GM21423 (cell line): ENCODE measurements at regions not wholly inside any gene's neighbourhood (a gene's known extent, or its start where the extent isn't known, plus 50 kb on each side); places are given as distances from the start of the nearest gene placed in this dataset.

Source experiments
- ATAC-seq: cut with Tn5 transposase; IDR thresholded peaks from one replicate; pipeline ENCODE4 v1.9.1; 2021; ENCODE audit warnings: mild to moderate bottlenecking, moderate library complexity; ENCODE audit not compliant: unreplicated experiment

DNA sequence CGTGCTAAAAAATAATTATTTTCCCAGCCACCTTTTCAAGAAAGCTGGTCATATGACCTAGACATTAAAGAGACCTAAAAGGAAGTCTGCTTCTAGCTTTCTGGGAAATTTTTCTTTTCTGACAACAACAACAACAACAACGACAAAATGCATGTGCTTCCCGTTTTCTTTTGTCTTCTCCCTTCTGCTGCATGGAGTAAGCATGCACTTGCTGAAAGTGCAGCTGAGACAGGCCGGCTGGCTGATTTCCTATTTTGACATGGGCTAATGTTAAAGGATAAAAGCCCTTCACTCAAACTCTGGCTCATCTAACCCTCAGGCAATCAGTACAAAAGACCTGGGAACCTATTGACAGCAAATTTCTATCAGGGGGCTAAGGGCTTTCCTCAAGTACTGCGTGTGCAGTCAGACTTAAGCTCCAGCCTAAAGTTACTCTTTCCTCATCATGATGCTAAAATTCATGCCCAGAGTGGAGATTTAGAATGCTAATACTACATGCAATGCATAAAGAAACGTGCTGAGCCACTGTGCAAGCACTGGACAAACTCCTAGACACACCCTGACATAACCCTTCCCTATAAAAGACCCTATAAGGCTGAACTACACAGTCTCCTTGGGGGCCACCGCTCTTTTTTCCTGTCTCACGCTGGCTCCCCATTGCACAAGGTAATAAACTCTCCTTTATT is 811.1 kb downstream of the UQCRFS1 start:
- no peak for ATAC-seq

DNA sequence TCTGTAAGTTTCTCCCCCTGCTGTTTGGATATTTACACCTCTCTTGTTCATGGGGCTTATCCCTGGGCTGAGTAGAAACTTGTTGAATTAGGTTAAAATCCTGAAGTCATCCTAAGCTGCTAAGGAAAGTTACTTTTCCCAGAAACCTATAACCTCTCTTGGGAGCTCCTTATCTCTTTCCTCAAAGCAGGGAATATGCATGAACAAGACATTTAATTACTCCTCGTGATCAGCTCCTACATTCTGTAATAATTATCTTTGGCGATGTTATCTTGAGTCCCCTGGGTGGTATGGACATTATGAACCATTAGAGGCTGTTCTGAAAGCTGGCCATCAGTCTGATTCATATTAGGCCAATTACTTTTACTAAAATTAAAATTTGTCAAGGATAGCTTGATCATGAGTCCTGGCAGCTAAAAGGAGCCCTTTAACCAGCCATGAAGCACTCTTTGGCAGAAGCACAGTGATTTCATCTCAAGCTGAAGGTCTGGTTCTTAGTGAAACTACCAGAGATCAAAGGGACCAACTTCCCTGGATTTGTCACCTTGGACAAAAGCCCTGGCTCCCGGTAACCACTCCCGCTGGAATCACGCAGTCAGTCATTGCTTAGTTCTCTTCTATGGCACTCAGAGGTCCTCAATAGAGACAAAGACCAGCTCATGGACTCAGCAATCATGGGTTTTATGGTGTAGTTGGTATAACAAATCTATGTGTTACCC is 811.8 kb downstream of the UQCRFS1 start:
- ATAC-seq: no peak

DNA sequence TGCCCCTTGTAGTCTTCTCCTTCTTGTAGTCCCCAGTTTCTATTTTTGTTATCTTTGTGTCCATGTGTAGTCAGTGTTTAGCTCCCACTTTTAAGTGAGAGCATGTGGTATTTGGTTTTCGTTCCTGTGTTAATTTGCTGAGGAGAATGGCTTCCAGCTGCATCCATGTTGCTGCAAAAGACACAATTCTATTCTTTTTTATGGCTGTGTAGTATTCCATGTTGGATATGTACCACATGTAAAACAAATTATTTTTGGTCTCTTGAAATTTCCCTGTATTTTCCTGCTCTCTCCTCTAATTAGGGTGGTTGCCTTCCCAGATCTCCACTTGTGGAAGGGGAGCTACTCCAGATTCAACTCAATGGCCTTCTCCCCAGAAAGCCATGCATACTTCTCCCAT is 813.8 kb downstream of the UQCRFS1 start:
- no peak for ATAC-seq

DNA sequence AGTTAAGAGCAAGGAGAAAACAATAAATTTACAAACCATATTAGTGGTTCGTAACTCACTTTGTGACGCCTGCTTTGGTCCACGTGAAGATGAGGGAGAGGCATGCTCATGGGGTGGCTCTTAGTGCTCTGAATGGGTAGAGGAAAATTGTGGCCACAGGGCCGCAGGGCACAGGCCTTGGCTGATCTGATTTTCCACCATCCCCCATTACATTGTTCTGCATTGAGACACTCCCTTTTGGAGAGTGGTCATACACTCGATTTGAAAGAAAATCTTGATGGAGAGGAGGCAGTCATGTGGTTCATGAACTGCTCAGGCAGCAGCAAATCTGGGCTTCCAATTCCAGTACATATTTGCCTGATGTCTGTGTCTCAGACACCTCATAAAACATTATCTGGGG is 815.2 kb downstream of the UQCRFS1 start:
- no peak for ATAC-seq

DNA sequence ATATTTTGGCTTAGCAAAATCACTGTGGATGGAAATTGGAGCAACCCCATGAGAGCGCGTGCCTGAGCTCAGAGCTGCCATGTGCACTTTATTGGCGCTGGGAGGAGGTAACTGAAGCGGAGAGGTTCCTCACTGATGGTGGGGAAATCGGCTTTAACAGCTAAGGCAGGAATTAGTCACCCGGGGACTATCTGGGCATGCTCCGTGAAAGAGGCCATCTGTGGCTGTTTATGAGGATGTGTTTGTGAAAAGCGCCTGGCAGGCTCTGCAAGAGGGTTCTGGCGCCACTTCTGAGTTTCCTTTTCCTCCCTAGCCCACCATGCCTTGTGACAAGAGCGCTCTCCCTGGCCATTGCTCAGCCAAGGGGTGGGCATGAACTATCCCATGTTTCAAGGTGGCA is 815.6 kb downstream of the UQCRFS1 start:
- ATAC-seq: no peak

DNA sequence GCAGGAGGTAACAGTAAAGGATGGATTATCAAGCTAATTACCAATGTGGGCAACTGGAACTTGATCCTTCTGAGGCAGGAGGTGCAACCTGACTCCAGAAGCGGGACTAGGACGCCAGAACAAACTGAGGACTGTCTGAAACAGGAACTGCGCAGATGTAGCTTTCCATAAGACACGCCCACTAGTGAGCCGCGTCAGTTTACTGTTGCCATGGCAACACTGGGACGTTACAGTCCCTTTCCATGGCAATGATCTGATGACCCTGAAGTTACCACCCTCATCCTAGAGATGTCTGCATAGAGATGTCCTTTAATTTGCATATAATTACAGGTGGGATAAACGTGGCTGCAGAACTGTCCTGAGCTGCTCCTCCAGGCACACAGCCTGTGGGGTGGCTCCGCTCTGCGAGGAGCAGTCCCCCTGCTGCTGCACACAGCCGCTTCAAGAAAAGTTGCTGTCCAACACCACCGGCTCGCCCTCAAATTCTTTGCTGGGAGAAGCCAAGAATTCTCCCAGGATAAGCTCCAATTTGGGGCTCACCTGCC is 816.6 kb downstream of the UQCRFS1 start:
- ATAC-seq: no peak

DNA sequence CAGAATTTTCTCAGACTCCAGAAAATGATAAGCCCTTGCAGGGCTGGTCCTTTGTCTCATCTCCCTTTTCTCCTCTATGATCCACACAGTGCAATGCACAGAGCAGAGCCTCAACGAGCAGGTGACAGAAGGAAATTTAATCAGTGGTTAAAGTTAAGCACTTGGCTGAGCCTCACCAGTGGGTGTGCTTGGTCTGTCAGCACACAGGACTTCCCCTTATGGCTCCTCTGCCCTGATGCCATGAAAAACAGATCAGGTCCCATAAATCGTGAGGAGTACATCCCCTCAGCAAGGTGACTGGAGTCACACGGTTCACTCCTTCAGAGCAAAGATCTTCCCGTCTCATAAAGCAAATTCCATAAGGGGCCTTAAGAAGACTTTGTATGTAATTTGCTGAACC is 818.2 kb downstream of the UQCRFS1 start:
- no peak for ATAC-seq

DNA sequence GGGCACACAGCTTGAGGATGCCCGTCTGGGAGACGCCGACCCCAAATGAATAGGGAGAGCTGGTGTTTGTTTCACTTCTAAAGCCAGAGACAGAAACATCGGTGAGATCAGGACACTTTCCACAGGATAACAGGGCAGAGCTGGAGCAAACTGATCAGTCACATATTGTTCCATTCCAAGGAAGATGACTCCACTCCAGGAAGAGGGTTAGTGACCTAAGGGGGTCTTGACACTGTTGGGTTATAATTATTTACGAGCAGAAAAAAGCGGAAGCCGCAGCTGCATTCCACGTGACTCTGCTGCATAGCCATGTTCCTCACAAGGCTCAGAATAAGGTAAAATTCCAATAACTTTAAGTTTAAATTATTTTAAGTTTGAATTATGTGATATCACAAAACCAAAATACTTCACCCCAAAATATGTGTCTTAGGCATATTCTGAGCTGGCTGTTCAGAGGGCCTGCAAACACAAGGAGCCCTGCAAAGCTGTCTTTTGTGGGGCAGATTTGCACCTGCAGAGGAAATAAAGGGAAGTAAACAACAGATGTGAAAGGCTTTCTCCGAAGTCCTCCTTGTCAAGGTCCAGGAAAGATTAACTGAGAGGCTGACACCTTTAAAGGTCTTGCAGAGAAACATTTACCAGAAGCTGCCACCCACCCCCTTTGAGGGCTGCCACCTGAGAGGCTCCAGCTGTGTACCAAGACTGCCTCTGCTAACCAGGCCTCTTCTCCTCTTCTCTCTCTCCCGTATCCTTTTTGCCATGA is 819.2 kb downstream of the UQCRFS1 start:
- ATAC-seq: peak; percentile 67

DNA sequence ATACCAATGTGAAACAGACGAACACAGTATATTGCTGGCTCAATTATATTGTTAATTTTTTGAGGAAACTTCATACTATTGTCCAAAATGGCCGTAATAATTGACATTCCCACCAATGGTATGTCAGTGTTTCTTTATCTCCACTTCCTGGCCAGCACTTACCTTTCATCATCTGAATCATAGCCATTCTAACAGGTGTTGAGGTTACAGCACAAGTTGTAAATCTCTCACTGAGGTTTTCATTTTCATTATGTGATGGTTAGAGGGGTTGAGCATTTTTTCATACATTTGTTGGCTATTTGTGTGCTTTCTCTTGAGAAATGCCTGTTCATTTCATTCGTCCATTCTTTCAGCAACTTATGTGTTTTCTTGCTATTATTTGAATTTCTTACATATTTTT is 824.0 kb downstream of the UQCRFS1 start:
- no peak for ATAC-seq

DNA sequence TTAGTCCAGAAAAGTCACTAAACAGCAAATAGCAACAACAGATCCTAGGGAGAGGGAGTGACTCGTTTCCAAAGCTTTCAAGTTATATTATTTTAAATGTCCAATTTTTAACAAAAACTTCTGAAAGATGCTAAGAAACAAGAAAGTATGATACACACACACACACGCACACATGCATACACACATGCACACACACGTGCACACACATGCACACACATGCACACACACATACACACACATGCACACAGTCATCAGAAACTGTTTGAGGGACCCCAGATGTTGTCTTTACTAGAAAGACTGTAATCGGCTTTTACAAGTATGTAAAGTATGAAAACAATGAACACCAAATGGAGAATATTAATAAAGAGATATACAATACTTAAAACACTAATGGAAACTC is 825.4 kb downstream of the UQCRFS1 start:
- ATAC-seq: no peak

DNA sequence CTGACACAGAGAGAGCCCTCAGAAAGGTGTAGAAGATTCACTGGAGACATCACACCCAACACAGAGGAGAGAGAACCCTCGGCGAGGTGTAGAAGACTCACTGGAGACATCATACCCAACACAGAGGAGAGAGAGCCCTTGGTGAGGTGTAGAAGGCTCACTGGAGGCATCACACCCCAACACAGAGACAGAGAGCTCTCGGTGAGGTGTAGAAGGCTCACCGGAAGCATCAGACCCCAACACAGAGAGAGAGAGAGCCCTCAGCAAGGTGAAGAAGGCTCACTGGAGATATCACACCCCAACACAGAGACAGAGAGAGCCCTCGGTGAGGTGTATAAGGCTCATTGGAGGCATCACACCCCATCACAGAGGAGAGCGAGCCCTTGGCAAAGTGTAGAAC is 826.5 kb downstream of the UQCRFS1 start:
- no peak for ATAC-seq

DNA sequence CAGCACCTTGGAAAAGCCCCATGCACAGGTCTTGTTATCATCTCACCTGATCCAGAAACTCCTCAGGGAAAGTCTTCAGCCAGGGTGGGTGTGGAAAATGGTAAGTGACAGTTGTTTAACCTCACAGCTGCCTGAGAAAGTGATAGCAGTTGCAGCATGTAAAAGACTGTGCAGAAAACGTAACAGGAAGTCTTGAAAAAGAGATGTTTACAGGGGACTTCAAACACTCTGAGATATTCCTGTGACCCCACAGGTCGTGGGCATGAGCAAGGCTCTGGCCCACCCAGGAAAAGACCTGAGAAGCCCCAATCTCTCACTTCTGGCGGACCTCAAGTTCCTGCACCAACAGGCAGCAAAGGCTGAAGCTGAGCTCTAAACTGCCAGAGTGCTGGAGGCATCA is 826.9 kb downstream of the UQCRFS1 start:
- ATAC-seq: no peak

DNA sequence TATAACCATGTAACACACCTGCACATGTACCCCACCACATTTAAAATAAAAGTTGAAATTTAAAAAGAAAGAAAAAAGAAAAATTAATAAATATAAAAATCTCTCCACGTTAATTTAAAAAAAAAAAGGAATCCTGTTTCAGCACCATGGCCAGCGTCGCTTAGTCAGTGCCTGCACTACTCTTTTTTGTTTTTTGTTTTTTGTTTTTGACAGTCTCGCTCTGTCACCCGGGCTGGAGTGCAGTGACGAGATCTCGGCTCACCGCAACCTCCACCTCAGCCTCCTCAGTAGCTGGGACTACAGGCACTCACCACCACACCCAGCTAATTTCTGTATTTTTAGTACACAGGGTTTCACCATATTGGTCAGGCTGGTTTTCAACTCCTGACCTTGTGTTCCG is 835.9 kb downstream of the UQCRFS1 start:
- no peak for ATAC-seq

DNA sequence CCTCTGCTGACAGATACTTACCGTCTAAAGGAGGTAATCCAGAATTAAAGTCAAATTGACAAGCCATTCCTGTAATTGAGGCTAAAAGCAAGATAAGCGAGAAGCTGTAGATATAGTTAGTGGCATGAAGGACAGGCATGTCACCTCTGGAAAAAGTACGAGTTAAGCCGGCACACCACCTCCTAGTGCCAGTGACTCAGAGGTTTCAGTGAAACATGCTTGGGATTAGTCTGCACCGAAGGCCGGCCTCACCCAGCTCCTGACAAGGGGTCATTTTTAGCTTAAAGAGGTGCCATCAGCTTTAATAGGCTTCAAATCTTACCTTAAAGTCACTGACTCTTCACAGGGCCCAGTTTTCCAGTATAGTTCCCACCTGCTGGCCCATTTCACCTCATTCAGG is 838.0 kb downstream of the UQCRFS1 start:
- no peak for ATAC-seq

DNA sequence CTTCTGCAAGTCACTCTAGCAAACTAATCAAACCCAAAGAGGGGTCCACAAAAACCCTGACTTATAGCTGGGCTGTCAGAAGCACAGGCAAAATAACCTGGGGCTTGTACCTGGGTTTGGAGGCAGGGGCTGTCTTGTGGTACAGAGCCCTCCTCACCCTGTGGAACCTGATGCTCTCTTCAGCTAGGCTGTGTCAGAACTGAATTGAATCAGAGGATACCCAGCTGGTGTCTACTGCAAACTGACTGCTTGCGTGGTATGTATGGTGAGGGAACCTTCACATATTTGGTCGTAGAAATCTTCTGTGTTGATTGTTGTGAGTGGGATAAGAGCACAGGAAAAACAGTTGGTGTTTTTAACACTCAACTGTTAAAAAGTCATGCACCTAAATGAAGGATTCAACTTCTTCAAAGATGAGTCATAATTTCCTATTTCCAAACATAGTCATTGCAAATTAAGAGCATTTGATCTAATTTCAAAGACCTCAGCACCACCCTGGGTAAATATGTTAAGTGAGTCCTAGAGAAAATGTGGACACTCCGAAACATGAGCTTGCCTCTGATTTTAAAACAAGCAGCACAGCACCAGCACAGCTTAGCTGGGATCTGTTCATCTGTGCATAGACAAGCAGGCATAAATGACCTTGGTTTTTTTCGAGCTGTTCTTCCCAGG is 840.2 kb downstream of the UQCRFS1 start:
- no peak for ATAC-seq

DNA sequence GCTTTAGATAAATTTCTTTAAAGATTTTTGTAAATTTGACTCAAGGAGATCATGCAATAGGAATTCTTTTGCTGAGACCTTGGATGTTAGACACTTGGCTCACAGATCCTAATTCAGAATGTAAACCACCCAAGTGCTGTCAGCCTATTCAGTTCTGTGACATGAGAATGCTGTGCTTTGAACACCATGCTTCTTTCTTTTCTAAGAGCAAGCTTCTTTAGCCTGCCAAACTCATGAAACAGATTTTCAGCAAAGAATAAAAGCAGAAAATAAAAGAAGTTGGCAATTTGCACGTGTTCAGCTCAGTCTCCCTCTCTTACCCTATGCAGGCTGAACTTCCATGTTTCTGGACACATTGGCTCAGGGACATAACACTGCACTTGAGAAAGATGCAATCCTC is 845.8 kb downstream of the UQCRFS1 start:
- no peak for ATAC-seq

DNA sequence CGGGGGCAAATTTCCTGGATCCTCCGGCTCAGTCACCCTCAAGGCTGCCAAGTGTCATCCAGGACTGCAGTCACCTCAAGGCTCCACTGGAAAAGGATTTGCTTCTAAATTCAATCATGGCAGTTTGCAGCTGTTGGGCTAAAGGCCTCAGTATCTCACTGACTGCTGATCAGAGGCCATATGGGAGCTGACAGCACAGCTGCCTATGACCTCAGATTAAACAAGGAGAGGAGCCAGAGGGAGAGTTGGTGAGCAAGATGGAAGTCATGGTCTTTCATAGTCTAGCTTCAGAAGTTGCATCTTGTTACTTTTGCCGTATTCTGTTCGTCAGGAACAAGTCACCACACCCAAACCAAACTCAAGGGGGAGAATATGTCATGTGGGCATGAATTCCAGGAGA is 849.7 kb downstream of the UQCRFS1 start:
- ATAC-seq: no peak

DNA sequence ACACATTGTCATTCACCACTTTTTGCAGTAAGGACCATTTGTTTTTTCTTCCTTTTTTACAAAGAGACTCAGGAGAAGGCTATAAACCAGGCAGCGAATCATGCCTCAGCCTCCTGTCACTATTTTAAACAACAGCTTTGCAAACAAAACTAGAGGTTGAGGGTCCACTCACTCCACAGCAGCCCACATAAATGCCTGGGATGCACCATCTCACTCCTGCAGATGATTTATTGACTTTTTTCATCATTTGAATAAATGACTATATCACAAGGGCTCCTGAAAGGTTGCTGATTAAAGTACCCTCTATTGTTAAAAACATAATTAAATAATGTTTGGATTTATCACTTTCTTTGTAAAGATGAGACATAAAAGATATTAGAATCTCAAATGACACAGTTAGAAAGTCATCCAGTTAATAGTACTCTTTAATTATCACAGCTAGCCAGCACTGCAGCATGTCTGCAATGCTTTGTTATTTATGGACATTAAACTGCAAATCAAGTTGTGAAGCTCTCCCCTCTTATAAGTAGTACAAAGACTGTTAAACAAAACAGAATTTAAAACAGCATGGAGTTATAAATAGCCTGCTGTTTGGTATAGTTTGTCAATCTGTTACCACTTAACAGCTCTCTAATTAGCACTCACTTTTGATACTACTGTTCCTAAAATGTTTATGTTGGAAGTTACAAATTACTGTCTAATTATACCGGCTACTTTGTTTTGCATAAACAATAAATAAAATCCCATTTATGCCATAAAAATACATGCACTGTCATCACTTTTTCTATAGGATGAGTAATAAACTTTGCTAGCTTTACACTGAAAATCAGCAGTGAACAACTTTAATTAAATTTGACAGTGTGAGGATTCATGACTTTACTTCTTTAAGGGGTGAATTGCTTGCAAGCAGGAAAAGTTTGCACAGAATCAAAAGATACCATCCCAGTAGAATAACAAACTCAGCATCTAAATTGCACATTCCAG is 853.2 kb downstream of the UQCRFS1 start:
- ATAC-seq: no peak

DNA sequence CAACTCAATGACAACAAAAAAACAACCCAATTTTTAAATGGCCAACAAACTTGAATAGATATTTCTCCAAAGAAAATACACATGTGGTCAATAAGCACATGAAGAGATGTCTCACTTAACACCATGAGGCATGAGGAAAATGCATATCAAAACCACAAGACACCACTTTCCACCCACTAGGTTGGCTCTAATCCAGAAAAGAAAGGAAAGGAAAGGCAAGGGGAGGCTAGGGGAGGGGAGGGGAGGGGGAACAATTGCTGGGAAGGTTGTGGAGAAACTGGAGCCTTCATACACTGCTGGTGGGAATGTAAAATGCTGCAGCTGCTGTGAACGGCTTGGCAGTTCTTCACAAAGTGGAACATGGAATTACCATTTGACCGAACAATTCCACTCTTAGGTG is 854.3 kb downstream of the UQCRFS1 start:
- no peak for ATAC-seq

DNA sequence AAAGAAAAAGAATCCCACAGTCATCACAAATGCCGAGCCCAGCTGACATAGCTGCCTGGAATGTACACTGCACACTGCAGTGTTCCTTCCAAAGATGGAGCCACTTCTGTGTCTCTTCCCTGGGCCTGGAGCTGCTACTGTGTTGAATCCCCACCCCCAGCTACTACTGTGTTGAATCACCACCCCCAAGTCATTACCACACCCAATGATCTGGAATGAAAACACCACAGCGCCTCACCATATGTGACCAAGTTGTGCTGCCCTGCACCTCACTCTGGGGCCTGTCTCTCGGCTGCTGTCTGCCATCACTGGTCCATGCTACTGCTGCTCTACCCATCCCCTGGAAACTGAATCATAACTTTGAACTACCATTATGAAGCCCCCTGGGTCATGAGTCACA is 861.2 kb downstream of the UQCRFS1 start:
- no peak for ATAC-seq
